ENCODE measurements at regions not wholly inside any gene's neighbourhood (a gene's known extent, or its start where the extent isn't known, plus 50 kb on each side); places are given as distances from the start of the nearest gene placed in this dataset.

DNA sequence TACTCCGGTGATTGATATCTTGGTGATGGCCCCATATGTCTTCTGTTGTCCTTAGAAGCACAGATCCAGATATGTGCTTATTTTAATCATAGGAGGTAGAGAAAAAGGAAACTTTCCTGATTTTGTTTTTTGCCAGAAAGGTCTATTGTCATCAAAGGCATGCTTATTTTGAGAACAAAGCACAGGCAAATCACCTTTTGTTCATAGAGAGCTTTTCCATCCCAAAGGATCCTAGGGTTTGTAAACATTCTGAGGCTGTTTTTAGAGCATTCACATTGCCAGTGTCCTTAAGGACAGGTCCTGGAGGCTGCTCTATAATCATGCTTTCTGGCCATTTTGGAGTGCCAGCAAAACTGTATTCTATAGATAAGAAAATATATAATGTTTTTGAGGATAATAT is 148.5 kb upstream of the SEL1L start:
- Mint-ChIP-seq H3K4me3 (no peak overlapping the region), H3K36me3 (ENCODE audit: insufficient read depth) (no peaks in the 10 kb centered on the region), H3K4me1 (ENCODE audit: low read depth) (no peaks in the 10 kb centered on the region), H3K9me3 (peaks cover 3% of the 10 kb centered on the region), H3K27me3 (ENCODE audit: low read depth) (peaks cover 1% of the 10 kb centered on the region)
- ATAC-seq (no peak), DNase-seq (no peak)

DNA sequence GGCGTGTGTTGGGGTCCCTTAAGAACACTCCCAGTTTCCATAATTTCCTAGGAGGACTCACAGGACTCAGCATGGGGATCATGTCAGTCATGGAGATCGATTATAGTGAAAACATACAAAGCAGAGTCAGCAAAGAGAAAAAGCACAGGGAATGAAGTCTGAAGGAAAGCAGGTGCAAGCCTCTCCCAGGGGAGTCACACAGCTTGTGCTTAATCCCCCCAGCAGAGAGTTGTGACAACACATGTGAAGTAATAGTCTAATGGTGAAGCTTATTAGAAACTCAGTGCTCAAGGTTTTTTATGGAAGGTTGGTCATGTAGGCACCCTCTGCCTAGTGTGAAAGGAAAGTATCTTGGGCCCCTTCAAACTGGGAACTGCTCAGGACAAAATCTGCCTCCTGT is 149.0 kb upstream of the SEL1L start:
- Mint-ChIP-seq H3K9me3 (peaks cover 3% of the 10 kb centered on the region), H3K4me1 (ENCODE audit: low read depth) (no peaks in the 10 kb centered on the region), H3K27me3 (ENCODE audit: low read depth) (peaks cover 1% of the 10 kb centered on the region), H3K4me3 (no peak overlapping the region), H3K36me3 (ENCODE audit: insufficient read depth) (no peaks in the 10 kb centered on the region)
- ATAC-seq (no peak), DNase-seq (no peak)

DNA sequence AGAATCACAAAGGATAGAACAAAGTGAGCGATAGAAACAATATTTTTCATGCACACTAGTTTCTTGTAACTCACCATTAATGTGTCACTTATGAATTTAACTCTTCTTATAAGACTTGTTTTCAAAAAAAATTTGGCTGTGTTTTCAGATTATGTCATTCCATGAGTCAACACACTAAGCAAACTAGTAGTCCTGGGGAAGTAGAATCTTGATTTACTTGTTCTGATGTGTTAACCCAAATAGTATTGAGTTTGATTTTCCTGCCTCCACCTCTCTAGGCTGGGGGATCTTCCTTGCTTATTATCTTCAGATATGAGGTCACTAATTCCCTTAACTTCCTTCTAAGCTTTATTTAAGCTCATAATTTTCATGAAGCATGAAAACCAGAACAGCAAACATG is 151.0 kb upstream of the SEL1L start:
- Mint-ChIP-seq H3K36me3 (ENCODE audit: insufficient read depth) (no peaks in the 10 kb centered on the region), H3K9me3 (peaks cover 3% of the 10 kb centered on the region), H3K27me3 (ENCODE audit: low read depth) (peaks cover 1% of the 10 kb centered on the region), H3K4me1 (ENCODE audit: low read depth) (no peaks in the 10 kb centered on the region), H3K4me3 (no peak overlapping the region)
- DNase-seq = no peak
- ATAC-seq = no peak

DNA sequence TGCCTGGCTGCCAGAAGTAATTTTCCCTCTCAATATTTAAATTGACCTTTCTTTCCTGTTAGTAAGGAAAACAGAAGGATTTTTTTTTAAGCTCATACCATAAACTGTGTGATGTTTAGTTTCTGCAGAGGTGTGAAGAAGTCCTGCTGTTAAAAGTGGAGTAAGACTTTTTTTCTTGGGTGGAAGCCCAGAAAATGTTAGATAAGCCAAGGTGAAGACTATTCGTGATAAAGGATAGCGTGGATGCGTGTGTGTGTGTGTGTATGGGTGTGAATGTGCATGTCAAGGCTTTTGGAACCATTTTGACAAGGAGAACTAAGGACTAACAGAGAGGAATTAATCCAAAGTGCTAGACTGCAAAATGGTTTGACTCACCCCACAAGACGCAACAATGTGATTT is 152.9 kb upstream of the SEL1L start:
- H3K36me3 Mint-ChIP-seq (ENCODE audit: insufficient read depth) = no peaks in the 10 kb centered on the region
- no peak for DNase-seq
- no peak overlapping the region for H3K4me3 Mint-ChIP-seq
- H3K9me3 Mint-ChIP-seq = peaks cover 3% of the 10 kb centered on the region
- no peaks in the 10 kb centered on the region for H3K4me1 Mint-ChIP-seq (ENCODE audit: low read depth)
- no peak for ATAC-seq
- no peaks in the 10 kb centered on the region for H3K27me3 Mint-ChIP-seq (ENCODE audit: low read depth)

DNA sequence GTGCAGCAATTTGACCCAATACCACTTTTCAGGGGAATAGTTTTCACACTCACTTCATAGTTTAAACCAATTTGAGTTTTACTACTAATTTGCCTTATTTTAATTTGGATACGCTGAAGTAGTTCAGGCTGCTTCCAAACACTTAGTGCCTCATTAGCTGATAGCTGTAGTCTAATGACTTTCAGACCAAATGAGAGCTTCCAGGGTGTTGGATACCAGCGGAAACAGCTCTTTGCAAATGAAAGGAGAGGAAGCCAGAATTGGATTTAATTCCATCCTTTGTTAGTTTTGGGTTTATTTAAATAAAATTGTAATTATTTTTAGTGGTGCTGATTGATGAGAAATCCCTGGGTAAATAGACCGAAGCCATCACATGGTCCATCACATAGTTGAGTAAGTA is 158.3 kb upstream of the SEL1L start:
- DNase-seq (no peak), ATAC-seq (no peak)
- H3K27me3 Mint-ChIP-seq (ENCODE audit: low read depth) = no peaks in the 10 kb centered on the region

DNA sequence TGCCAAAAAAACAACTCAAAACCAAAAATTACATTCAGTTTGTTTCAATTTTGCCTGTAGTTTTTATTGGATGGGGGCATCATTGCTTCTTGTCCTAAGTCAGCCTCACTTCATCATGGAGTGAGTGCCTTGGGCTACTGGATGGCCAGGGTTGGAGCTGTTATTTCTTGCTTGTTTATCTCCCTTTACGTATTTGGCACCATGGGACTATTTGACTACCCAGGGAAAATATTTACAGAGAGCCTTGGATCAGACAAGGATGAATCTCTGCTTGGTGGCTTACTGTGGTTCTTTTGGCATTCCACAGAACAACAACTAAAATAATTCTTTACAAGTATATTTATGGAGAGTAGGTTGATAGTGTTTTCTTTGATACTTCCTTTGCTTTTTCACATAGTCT is 160.8 kb upstream of the SEL1L start:
- no peaks in the 10 kb centered on the region for H3K27me3 Mint-ChIP-seq (ENCODE audit: low read depth)
- no peak overlapping the region for H3K4me3 Mint-ChIP-seq
- no peaks in the 10 kb centered on the region for H3K9me3 Mint-ChIP-seq
- no peaks in the 10 kb centered on the region for H3K36me3 Mint-ChIP-seq (ENCODE audit: insufficient read depth)
- DNase-seq (no peak), ATAC-seq (no peak)
- no peaks in the 10 kb centered on the region for H3K4me1 Mint-ChIP-seq (ENCODE audit: low read depth)

More for the DNA sequence above, 158.3 kb upstream of the SEL1L start:
- Mint-ChIP-seq H3K4me1 (ENCODE audit: low read depth) (no peaks in the 10 kb centered on the region), H3K36me3 (ENCODE audit: insufficient read depth) (no peaks in the 10 kb centered on the region), H3K4me3 (no peak overlapping the region), H3K9me3 (no peaks in the 10 kb centered on the region)

DNA sequence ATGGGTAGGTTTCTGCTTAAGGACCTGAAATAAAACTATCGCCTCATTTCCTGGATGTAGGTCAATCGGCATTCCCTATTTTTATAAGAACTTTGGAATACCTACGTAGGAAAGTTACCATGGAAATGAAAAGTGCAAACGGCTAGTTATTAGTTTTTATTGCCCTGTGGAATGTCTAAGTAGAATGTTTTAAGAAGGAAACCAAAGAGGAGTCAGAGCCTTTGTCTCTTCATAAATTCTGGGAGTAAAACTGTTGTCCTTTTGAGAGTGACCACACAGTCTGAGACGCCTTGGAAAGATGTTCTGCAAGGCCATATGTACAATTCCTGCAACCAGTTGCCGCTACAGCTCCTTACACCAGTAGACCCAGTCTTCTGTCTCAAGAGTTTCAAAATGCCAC is 176.0 kb upstream of the SEL1L start:
- no peaks in the 10 kb centered on the region for H3K27me3 Mint-ChIP-seq (ENCODE audit: low read depth)
- no peak overlapping the region for H3K4me3 Mint-ChIP-seq
- H3K9me3 Mint-ChIP-seq = peaks cover 5% of the 10 kb centered on the region
- no peaks in the 10 kb centered on the region for H3K36me3 Mint-ChIP-seq (ENCODE audit: insufficient read depth)
- ATAC-seq (no peak), DNase-seq (no peak)
- no peaks in the 10 kb centered on the region for H3K4me1 Mint-ChIP-seq (ENCODE audit: low read depth)

DNA sequence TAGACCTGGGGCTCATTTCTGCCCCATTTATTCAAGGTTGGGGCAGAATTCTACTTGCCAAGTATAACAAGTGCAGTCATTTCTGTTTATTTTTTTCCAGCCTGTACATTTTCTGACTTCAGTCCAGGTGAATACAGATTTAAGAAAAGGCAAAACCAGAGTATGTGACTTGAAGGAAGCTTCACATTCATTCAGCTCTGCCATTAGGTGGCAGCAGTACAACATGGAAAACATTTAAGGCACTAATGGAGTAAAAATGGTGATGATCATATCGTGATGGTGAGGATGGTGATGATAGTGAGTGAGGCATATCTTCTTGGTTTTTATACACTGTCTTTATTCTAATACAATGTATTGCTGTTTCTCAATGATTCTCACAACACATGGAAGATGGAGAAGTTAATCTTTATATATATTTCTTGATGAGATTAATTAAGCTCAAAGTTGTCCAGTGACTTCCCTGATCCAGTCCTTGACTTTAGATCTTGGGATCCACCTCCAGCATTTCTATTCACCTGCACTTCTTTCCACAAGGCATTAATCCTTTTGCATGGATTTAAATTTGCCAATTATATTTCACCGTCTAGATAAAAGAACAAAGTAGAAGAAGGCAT is 176.7 kb upstream of the SEL1L start:
- H3K36me3 Mint-ChIP-seq (ENCODE audit: insufficient read depth) = no peaks in the 10 kb centered on the region
- DNase-seq = no peak
- H3K27me3 Mint-ChIP-seq (ENCODE audit: low read depth) = no peaks in the 10 kb centered on the region
- H3K9me3 Mint-ChIP-seq = peaks cover 5% of the 10 kb centered on the region
- no peak for ATAC-seq
- H3K4me1 Mint-ChIP-seq (ENCODE audit: low read depth) = no peaks in the 10 kb centered on the region
- no peak overlapping the region for H3K4me3 Mint-ChIP-seq

DNA sequence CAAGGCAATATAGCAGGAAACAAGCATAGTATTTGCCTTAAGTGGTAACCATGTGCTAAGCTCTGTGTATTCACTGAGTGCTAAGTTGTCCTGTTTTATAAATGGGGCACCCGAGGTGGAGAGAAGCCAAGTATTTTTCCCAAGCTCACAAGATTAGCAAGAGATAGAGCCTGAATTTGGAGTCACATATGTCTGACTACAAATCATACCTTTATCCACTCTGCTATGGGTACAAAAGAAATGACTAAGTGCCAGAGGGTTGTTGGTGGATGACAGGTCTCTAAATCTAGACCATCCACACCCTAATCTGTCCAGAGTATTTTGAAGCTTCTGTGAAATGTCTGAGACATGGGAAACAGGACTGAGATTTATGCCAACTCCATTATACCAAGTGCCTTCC is 182.1 kb upstream of the SEL1L start:
- no peak overlapping the region for H3K4me3 Mint-ChIP-seq
- H3K4me1 Mint-ChIP-seq (ENCODE audit: low read depth) = no peaks in the 10 kb centered on the region
- H3K27me3 Mint-ChIP-seq (ENCODE audit: low read depth) = no peaks in the 10 kb centered on the region
- H3K36me3 Mint-ChIP-seq (ENCODE audit: insufficient read depth) = no peaks in the 10 kb centered on the region
- DNase-seq (no peak), ATAC-seq (no peak)
- H3K9me3 Mint-ChIP-seq = no peaks in the 10 kb centered on the region

DNA sequence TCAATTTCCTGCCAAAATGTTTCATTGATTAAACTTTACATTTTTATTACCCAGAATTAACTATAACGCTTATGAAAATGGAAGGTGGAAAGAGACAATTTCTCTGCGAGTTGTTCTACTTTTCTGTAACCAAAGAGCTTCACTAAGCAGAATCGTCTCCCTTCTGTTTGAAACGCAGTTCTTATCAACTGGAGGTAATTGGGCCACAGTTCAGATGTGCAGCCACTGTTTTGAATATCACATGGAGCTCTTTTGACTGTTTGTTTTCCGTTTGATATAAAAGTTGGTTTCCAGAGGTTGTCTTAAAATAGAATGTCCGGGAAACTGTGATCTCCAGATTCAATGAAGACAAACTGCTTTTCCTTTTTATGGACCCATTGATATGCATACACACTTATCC is 183.3 kb upstream of the SEL1L start:
- Mint-ChIP-seq H3K4me3 (no peak overlapping the region), H3K9me3 (no peaks in the 10 kb centered on the region), H3K4me1 (ENCODE audit: low read depth) (no peaks in the 10 kb centered on the region), H3K27me3 (ENCODE audit: low read depth) (no peaks in the 10 kb centered on the region), H3K36me3 (ENCODE audit: insufficient read depth) (no peaks in the 10 kb centered on the region)
- no peak for ATAC-seq
- no peak for DNase-seq

DNA sequence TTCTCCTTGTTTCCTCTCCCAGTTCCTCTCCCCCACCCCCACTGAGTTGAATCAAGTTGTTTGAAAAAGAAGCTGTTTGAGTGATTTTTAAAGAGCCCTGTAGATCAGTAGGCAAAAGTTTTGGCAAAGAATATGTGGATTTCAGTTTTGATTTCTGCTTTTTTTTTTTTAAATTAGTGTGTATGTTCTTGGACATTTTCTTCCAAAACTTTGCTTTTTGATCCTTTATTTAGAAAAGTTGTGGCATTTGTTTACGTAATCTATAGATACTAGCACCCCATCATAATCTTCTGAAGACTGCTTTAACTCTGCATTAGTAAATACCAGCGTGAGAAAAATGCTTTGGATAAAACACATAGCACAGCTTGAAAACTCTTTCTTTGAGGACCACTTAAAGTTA is 190.3 kb upstream of the SEL1L start:
- DNase-seq = no peak
- ATAC-seq = no peak
- no peaks in the 10 kb centered on the region for H3K4me1 Mint-ChIP-seq (ENCODE audit: low read depth)
- no peaks in the 10 kb centered on the region for H3K9me3 Mint-ChIP-seq
- H3K27me3 Mint-ChIP-seq (ENCODE audit: low read depth) = no peaks in the 10 kb centered on the region
- H3K36me3 Mint-ChIP-seq (ENCODE audit: insufficient read depth) = no peaks in the 10 kb centered on the region
- no peak overlapping the region for H3K4me3 Mint-ChIP-seq

DNA sequence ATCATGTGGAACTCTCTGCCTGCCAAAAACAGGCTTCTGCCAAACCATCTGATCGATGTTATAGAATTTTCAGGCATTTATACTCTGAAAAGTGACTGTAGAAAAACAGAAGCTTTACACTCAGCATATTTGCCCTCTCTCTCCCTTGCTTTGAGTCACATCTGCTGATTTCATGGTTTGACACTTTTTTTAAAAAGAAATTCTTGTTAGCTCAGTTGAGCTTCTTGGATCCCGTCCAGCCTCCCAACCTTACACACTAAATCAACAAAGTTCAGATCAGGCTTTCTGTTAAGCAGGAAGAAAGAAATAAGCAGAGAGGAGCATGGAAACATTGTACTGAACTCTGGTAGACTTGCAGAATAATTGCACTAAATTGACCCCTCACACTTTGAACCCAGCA is 193.6 kb upstream of the SEL1L start:
- ATAC-seq = no peak
- Mint-ChIP-seq H3K4me1 (ENCODE audit: low read depth) (no peaks in the 10 kb centered on the region), H3K27me3 (ENCODE audit: low read depth) (peaks cover 2% of the 10 kb centered on the region), H3K36me3 (ENCODE audit: insufficient read depth) (no peaks in the 10 kb centered on the region), H3K9me3 (no peaks in the 10 kb centered on the region), H3K4me3 (no peak overlapping the region)
- DNase-seq = no peak

DNA sequence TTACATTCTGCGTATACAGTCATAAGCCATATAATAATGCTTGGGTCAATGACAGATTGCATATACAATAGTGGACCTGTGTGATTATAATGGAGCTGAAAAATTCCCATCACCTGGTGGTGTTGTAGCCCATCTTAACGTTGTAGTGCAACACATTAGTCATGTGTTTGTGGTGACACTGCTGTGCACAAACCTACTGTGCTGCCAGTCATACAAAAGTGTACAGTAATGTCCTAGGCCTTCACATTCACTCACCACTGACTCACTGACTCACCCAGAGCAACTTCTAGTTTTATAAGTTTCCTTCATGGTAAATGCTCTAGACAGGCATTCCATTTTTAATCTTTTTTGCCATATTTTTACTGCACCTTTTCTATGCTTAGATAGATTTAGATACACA is 194.8 kb upstream of the SEL1L start:
- no peak for ATAC-seq
- Mint-ChIP-seq H3K4me1 (ENCODE audit: low read depth) (no peaks in the 10 kb centered on the region), H3K9me3 (no peaks in the 10 kb centered on the region), H3K27me3 (ENCODE audit: low read depth) (peaks cover 2% of the 10 kb centered on the region), H3K36me3 (ENCODE audit: insufficient read depth) (no peaks in the 10 kb centered on the region), H3K4me3 (no peak overlapping the region)
- no peak for DNase-seq

DNA sequence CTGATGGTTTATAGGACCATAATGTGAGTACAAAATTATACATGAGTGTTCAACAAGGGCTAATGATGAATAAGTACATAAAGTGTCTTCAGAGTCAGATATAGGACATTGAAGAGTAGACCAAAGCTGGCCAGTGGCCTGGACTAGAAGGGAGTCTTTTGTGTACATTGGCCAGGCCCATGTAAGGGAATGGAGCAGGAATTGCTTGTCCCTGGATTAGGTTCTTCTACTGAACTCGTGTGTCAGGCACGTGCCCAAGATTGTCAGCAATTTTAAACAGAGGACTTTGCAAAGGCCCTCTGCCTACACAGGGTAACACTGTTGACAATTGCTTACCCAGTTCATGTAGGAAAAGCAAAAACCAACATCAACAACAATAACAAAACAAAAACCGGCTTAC is 196.0 kb upstream of the SEL1L start:
- no peaks in the 10 kb centered on the region for H3K9me3 Mint-ChIP-seq
- ATAC-seq (no peak), DNase-seq (no peak)
- H3K4me3 Mint-ChIP-seq = no peak overlapping the region
- H3K27me3 Mint-ChIP-seq (ENCODE audit: low read depth) = peaks cover 2% of the 10 kb centered on the region
- no peaks in the 10 kb centered on the region for H3K36me3 Mint-ChIP-seq (ENCODE audit: insufficient read depth)
- no peaks in the 10 kb centered on the region for H3K4me1 Mint-ChIP-seq (ENCODE audit: low read depth)

DNA sequence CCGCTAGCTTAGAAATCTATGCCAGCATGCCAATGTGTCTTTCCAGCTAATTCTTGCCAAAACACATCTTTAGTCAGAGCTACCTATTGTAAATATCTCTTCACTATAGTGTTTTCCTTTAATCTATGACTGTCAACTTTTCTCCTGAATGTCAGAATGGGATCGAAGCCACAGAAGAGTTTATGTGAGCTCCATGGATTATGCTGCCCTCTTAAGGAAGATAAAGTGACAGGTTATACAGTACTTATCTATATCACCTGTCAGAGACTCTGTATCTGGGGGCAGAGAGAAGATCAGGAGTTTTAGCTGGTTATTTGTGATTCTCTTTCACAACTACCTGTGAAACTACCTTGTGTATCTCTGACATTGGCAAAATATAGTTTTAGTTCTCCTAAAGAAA is 204.3 kb upstream of the SEL1L start:
- ATAC-seq (no peak), DNase-seq (no peak)
- no peaks in the 10 kb centered on the region for H3K36me3 Mint-ChIP-seq (ENCODE audit: insufficient read depth)

More for the DNA sequence above, 204.3 kb upstream of the SEL1L start:
- H3K4me3 Mint-ChIP-seq = no peak overlapping the region
- no peaks in the 10 kb centered on the region for H3K27me3 Mint-ChIP-seq (ENCODE audit: low read depth)
- H3K9me3 Mint-ChIP-seq = no peaks in the 10 kb centered on the region
- H3K4me1 Mint-ChIP-seq (ENCODE audit: low read depth) = no peaks in the 10 kb centered on the region
